ENCODE measurements at regions not wholly inside any gene's neighbourhood (a gene's known extent, or its start where the extent isn't known, plus 50 kb on each side); places are given as distances from the start of the nearest gene placed in this dataset.
A peak's percentile ranks its signal among the peaks of the same experiment; 100 is the strongest.
"Not testable (repeated sequence)": the region's sequence is repeated elsewhere in the genome, so short reads cannot be mapped to it uniquely, and the experiment has no call there.

DNA sequence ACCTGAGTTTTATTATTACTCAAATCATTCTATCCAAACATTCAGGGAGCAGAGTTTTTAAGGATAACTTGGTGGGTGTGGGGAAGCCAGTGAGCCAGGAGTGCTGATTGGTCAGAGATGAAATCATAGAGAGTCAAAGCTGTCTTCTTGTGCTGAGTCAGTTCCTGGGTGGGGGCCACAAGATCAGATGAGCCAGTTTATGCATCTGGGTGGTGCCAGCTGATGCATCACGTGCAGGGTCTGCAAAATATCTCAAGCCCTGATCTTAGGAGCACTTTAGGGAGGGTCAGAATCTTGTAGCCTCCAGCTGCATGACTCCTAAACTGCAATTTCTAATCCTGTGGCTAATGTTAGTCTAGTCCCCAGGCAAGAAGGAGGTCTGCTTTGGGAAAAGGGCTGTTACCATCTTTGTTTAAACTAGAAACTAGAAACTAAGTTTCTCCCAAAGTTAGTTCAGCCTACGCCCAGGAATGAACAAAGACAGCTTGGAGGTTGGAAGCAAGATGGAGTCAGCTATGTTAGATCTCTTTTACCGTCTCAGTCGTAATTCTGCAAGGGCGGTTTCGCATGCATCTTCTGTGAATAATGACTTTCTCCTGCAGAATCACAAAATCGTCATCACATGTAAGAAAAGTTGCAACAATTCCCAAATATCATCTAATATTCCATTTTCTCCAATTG lies 97.5 kb downstream of the ZNF664 start:
- DNase-seq (ENCODE audit: low spot score): peak; percentile 60

DNA sequence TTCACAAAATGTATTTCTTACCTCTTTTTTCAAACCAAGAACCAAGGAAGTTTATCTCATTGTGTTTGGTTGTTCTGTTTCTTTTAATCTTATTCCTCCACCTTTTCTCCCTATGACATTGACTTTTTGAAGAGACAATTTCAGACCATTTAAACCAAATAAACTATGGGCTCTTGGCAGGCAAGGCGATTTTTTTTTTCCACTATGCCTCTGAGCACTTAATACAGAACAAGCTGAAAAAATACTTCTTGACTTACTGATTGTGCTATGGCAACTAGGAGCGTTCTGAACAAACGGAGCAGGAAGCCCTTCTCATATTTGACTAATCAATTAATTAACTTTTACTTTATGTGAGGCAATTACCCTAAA lies 98.0 kb downstream of the ZNF664 start:
- no peak for DNase-seq (ENCODE audit: low spot score)

DNA sequence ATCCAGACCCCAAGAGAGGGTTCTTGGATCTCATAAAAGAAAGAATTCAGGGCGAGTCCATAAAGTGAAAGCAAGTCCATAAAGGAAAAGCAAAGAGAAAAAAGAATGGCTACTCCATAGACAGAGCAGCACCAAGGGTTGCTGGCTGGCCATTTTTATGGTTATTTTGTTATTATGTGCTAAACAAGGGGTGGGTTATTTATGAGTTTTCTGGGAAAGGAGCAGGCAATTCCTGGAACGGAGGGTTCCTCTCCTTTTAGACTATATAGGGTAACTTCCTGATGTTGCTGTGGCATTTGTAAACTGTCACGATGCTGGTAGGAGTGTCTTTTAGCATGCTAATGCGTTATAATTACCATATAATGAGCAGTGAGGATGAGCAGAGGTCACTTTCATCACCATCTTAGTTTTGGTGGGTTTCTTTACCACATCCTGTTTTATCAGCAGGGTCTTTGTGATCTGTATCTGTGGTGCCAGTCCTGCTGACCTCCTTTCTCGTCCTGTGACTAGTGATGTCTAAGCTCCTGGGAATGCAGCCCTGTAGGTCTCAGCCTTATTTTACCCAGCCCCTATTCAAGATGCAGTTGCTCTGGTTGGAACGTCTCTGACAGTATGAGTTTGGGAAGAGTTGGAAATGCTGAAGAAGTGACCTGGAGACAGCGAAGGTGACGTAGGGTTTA lies 100.5 kb downstream of the ZNF664 start:
- peak; percentile 49 for DNase-seq (ENCODE audit: low spot score)

DNA sequence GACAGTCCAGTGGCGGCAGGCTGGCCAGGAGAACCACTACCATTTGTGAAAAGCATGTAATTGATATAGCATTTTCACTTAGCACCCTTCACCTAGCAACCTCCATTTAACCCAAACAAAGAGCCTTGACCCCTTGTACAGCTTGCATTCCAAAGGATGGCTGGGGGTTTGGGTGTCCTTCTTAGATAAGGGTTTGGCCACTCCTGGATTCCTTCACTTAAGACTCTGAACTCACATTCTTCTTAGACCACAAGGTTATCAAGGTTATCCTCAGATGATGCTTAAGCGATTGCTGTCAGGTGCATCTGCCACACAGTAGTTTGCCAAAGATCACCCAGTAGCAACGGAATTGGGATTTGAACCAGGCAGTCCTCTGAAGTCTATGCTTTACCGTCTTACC lies 102.8 kb downstream of the ZNF664 start:
- peak; percentile 82 for DNase-seq (ENCODE audit: low spot score)

DNA sequence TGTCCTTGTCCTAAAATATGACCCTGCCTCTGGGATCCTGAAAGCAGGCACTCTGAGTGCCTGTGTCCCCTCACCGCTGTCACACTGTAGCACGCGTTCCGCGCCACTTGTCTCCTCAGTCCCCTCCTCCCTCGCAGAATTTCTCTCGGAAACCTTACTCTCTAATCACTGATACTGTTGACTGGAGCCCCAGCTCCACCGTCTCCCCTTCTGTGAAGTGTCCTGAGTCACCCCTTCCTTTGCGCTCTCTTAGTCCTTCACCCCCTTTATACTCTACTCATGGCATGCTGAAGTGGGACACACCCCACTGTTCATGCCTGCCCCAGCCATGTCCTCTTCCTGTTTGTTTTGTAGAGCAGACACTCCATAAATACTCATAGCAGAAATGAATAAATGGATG lies 104.7 kb downstream of the ZNF664 start:
- DNase-seq (ENCODE audit: low spot score): no peak

DNA sequence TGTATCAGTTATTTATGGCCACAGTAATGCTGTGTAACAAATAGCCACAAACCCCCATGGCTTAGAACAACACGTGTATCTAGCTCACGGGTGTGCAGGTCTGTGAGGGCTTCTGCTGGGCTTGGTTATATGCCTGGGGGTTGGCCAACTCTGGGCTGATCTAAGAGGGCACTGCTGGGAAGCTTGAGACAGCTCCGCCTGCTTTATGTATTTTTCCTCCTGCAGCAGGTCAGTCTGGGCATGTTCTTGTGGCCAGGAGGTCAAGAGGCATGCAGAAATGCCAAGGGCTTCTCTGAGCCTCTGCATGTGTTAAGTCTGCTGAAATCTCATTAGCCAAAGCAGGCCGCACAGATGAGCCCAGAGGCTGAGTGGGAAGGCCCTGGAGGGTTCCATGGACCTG lies 105.8 kb downstream of the ZNF664 start:
- DNase-seq (ENCODE audit: low spot score): no peak

DNA sequence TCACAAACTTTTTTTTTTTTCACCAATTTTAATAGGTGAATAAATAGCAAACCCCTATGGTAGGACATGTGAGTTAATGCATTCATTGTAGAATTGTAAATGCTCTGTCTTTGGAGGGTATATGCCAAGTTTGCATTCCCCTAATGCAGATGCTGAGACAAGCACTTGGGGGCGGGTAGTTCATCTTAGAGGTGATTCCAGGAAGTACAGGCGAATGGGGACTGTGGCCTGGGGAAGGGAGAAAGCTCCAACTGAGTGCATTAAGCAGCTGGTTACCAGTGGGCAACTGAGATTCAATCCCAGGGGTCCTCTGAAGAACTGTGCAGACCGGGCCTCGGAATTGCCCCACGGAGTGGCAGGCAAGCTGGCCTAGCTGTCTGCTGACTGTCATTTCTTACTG lies 107.6 kb downstream of the ZNF664 start:
- DNase-seq (ENCODE audit: low spot score): no peak

DNA sequence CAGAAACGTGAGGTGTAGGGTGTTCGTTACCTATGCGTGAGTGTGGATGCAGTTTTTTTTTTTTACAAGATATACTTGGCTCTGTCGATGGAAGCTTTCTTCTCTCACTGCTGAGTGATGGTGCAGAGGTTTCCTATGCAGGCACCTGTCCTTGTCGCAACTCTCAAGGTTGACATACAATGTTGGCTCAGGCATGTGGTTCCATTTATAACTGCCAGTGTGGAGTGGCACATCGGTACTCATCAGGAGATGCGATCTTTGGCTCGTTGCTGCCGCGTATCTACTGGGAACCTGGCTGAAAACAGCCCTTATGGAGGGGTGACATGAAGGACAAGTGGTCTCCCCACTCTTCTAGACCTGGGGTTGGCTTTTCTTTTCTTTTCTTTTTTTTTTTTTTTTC lies 109.0 kb downstream of the ZNF664 start:
- no peak for DNase-seq (ENCODE audit: low spot score)

DNA sequence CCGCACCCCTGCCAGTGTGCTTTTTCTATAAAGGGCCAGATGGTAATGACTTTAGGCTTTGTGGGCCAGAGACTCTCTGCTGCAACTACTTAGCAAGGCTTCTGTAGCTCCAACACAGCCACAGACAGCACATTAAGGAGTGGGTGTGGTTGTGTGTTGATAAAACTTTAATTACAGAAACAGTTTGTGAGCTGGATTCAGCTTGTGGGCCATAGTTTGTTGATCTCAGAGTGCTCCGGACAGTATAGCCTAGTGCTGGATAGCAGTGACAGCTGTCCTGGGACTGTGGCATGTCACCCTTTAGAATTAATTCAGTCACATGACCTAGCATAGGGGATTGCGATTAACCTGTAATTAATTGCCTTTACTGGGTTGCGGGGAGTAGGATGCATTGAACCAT lies 109.7 kb downstream of the ZNF664 start:
- DNase-seq (ENCODE audit: low spot score): no peak

DNA sequence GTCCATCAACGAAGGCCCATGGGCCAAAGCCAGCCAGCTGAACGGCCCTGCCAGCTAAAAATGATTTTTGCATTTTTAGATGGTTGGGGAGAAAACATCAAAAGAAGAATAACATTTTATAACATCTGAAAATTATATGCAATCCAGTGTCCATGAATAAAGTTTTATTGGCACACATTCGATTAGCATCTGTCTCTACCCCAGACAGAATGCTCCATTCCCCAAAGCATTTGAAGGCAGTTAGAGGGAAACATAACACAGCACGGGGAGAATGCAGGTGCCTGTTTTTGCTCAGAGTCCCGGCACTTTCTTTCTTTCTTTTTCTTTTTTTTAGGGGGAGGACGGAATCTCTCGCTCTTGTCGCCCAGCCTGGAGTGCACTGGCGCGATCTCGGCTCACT lies 110.7 kb downstream of the ZNF664 start:
- no peak for DNase-seq (ENCODE audit: low spot score)

DNA sequence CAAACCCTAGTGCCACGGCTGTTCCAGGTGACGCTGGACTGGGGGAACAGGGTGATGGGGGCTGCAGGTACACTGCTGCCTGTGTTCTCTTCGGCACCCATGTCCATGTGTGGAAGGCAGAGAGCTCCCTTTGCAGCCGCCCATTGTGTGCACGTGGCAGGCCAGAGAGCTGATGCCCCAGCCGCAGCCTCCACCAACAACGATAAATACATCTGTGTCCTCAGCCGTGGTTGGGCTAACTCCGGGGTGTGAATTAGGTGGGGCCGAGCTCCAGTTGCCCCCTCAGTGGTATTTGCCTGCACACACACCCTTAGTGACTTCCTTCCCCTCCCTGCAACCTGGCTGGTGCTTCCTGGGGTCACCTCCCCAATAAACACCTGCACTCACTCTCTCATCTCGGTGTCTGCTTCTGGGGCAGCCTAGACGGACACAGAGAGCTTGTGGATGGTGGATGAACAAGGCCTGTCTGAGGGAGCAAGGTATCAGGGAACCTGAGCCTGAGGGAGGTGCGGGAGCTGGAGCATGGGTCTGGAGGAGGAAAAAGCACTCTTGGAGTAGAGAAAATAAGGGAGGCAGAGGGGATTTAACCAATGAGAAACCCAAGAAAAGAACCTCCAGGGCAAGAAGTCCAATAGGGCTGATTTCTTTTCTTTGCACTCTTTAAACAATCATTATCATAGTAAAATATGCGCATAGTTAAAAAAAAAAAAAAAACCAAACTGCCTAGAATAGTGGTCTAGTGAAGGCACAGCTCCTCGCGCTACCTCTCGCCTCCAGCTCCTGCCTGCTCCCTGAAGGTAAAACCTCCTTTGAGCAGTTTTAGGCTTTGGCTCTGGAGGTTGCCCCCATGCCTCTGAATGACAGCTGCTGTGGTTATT lies 112.6 kb downstream of the ZNF664 start:
- no peak for DNase-seq (ENCODE audit: low spot score)

DNA sequence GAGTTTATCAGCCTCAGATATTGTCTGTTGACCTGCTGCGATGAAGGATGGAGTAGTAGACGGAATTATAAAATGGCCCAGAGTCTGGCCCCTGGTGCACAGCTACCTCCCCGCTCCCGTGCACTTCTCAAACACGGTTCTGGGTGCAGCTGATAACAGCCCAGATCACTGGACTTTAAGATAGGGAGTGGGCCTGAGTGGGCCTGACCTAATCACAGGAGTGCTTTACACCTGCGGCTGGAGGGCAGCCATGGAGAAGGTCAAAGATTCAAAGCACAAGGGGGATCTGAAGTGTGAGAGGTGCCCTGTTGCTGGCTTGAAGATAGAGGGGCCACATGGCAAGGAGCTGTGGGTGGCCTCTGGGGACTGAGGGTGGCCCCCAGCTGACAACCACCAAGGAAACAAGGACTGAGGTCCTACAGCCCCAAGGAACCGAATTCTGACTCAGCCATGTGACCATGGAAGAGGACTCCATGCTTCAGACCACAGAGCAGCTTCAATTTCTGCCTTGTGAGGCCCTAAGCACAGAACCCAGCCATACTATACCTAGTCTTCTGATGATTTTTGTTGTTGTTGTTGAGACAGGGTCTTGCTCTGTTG lies 113.4 kb downstream of the ZNF664 start:
- DNase-seq (ENCODE audit: low spot score): no peak

DNA sequence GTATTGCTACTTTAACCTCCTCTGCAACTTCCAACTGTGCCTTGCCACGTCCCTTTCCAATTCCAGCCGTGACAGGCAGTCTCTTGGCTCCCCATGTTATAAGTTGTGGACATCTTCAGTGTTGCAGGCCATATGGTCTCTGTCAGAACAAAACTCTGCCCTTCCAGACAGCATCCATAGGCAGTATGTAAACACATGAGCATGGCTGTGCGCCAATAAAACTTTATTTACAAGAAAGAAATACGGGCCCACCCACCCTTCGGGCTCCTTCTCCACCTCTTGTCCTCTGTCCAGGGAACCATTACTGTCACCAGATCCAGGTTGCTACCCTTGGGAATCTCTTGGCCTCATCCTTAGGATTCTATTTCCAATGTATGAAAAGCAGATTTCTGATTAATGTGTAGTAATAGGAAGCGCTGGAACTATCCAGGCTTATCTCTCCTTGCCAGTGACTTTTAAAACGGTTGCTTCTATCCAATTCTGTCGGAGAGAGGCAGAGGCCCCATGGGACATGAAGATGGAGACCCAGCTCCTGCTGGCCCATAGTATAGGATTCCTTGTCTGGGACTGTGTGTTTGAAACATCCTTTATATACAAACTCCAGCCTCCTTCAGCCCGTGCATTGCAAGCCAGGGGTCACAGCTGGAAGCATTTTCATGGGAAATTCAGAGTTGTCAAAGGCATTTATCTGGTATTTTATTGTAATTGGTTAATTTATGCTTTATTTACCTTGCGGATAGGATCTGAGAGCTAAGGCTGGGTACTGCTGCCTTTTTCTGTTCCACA lies 114.4 kb downstream of the ZNF664 start:
- no peak for DNase-seq (ENCODE audit: low spot score)

DNA sequence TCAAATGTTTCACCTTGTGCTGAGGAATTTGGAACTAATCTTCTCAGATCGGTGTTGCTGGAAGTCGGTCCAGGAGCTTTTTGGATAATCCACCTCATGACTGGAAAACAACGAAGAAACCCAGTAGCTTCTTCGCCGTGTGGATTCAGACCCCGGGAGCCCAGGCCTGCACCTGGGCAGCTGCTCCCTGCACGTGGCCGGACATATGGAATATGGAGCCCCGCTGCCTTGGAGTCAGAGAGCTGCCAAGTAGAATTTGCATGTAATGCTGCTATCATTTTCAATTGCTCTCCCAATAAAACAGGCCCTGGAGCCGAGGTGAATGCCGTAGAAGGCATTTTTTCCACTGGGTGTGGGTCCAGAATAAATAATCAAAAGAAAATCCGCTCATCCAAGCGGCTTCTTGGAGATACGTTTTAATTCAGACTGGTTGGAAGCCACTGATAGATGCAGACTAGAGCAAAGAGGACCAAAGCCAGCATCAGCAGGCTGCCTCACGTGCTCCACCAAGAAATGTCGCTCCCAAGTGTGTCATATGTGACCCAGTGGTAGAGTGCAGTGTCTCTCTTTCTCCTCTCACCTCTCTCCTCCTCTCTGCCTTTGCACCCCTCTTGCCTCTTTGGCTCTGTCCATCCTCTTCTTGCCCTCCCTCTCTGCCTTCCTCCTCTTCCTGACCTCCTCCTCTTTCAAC lies 115.3 kb downstream of the ZNF664 start:
- no peak for DNase-seq (ENCODE audit: low spot score)

DNA sequence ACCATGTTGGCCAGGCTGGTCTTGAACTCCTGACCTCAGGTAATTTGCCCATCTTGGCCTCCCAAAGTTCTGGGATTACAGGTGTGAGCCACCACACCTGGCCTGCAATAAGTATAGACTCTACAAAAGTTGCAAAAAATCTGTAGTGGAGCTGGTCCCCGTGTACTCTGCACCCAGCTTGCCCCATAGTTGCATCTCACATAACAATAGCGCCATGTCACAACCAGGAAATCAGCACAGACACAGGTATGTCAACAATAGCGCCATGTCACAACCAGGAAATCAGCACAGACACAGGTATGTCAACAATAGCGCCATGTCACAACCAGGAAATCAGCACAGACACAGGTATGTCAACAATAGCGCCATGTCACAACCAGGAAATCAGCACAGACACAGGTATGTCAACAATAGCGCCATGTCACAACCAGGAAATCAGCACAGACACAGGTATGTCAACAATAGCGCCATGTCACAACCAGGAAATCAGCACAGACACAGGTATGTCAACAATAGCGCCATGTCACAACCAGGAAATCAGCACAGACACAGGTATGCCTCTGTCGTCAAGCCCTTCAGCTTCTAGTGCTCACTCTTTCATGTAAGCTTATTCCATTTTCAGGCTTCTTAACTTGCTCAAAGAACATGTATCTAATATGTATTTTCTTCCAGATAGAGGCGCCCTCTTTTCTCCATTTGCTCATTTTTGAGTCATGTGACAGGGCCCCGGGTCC lies 116.3 kb downstream of the ZNF664 start:
- DNase-seq (ENCODE audit: low spot score): not testable (repeated sequence)

DNA sequence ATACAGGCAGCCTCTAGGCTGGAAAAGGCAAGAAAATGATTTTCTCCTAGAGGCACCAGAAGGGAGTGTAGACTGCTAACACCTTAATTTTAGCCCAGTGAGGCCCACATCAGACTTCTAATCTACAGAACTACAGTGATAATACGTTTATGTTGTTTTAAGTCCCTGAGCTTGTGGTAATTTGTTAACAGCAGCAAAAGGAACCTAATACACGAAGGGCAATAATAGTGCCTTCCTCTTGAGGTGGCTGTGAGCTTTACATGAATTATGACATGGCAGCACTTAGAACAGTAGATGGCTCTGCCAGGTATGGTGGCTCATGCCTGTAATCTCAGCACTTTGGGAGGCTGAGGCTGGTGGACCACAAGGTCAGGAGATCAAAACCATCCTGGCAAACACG lies 118.8 kb downstream of the ZNF664 start:
- DNase-seq (ENCODE audit: low spot score): no peak

DNA sequence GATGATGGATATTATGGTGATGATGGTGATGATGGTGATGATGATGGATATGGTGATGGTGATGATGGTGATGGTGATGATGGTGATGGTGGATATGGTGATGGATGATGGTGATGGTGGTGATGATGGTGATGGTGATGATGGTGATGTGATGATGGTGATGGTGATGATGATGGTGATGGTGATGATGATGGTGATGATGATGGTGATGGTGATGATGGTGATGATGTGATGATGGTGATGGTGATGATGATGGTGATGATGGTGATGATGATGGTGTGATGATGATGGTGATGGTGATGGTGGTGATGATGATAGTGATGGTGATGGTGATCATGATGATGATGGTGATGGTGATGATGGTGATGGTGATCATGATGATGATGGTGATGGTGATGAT lies 119.5 kb downstream of the ZNF664 start:
- not testable (repeated sequence) for DNase-seq (ENCODE audit: low spot score)

DNA sequence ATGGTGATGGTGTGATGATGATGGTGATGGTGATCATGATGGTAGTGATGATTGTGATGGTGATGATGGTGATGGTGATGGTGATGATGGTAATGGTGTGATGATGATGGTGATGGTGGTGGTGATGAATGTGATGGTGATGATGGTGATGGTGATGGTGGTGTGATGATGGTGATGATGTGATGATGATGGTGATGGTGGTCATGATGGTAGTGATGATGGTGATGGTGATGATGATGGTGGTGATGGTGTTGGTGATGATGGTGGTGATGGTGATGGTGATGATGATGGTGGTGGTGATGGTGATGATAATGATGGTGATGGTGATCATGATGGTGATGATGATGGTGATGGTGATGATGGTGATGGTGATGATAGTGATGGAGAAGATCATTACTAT lies 120.3 kb downstream of the ZNF664 start:
- DNase-seq (ENCODE audit: low spot score): no peak

DNA sequence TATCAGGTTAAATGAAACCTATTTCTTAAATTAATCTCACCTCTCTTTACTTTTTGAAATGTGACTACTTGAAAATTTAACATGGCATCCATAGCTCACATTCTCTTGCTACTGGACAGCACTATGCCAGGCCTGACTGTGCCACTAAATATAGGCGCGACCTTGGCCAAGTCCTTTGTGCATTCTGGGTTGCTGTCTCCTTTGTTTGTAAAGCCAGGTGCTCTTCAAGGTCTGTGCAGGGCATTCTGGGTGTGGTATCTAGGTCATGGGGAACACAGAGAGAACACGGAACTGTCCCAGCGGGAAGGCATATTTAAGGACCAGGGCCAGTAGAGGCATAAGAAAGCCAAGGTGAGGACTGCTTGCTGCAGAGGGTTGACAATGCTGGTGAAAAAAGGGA lies 121.2 kb downstream of the ZNF664 start:
- no peak for DNase-seq (ENCODE audit: low spot score)

DNA sequence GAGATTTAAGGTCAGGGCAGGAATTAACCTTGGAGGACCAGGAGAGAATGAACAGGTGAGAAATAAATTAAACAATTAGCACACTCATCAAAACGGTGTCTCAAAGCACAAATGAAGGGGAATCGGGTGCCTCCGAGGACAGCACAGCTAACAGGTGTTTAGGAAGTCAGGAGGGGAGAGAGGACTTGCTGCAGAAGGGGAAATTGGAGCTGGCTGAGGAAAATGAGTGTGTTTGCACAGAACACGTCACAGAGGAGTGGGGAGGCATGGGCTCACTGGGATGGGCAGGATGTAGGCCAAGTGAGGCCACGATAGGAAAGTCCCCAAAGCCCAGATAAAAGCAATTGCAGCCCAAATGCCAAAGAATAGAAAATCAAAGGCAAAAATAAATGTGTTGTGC lies 121.7 kb downstream of the ZNF664 start:
- no peak for DNase-seq (ENCODE audit: low spot score)
